Large intestine (tissue), 3 donors: ENCODE measurements at regions not wholly inside any gene's neighbourhood (a gene's known extent, or its start where the extent isn't known, plus 50 kb on each side); places are given as distances from the start of the nearest gene placed in this dataset.

ENCODE experiments used
- DNase-seq, 2 donors: peaks; one replicate each; pipeline versions ENCODE4 v3.0.0 to v3.0.0-alpha.2; 2013
- H3K27ac ChIP-seq: one replicate; pipeline ENCODE4 v1.5.1; 2013; ENCODE audit warnings: low read length
- H3K27me3 ChIP-seq: 2 replicates; pipeline ENCODE4 v1.6.1; 2013; ENCODE audit warnings: low read length; ENCODE audit not compliant: control insufficient read depth, insufficient read depth
- H3K36me3 ChIP-seq: 2 replicates; pipeline ENCODE4 v1.6.1; 2013; ENCODE audit warnings: low read length; ENCODE audit not compliant: control insufficient read depth, insufficient read depth
- H3K4me1 ChIP-seq: one replicate; pipeline ENCODE4 v1.6.1; 2013; ENCODE audit warnings: low read length; ENCODE audit not compliant: control insufficient read depth, insufficient read depth
- H3K4me3 ChIP-seq: one replicate; pipeline ENCODE4 v1.5.1; 2013; ENCODE audit warnings: low read length
- H3K9me3 ChIP-seq: one replicate; pipeline ENCODE4 v1.6.1; 2013; ENCODE audit warnings: mild to moderate bottlenecking, low read depth, low read length, moderate library complexity; ENCODE audit not compliant: control insufficient read depth
- WGBS: methylation state at CpG from one replicate; pipeline ENCODE4 v1.1.5; 2013; ENCODE audit warnings: low lambda C conversion rate; ENCODE audit not compliant: insufficient coverage; 5-methylcytosine and 5-hydroxymethylcytosine counted together

DNA sequence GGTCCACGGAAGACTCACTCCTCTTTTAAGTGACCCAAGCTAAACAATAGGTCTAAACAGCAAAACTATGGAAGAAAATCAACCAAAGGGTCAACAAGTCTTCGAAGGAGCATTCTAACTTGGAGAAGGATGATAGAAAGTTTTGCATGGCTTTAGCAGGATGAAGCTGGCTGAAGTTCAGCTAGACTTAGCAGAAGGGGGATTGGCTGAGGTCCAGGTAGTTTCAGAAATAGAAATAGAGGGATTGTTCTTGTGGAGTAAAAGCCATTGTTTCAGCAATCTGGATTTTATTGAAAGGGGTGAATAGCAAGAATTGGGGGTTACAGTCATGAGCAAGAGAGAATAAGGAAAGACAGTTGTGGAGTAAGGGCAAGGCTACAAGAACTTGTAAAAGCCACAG is 84.7 kb upstream of the TSPAN8 start:
- Histone ChIP-seq H3K27me3 (no peaks in the 10 kb centered on the region), H3K36me3 (no peaks in the 10 kb centered on the region), H3K27ac (no peak overlapping the region), H3K4me3 (no peak overlapping the region), H3K9me3 (no peaks in the 10 kb centered on the region), H3K4me1 (no peaks in the 10 kb centered on the region)
- no peak for DNase-seq
- 67% methylated on average over 1 of the region's 2 CpGs for WGBS

DNA sequence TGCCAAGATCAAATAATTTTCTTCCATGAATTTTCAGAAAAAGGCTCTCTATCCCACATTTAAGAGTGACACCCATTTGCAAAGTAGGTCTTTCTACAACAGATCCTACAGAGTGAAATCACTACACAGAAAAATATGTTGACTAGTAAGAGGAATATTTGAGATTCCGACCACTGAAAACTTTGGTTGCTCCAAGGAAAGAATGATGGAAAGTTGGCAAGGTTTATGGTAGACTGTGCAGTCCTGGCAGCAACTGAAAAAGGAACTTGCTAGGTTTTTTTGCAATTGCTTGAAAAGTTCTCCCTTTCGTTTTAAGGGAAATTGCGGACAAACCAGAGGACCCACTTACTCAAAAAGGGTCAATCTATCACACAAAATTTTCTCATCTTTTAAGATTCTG is 83.1 kb upstream of the TSPAN8 start:
- Histone ChIP-seq H3K9me3 (no peaks in the 10 kb centered on the region), H3K4me1 (no peaks in the 10 kb centered on the region), H3K27me3 (no peaks in the 10 kb centered on the region), H3K27ac (no peak overlapping the region), H3K4me3 (no peak overlapping the region), H3K36me3 (no peaks in the 10 kb centered on the region)
- WGBS, result 100% methylated on average over 1 of the region's 3 CpGs
- DNase-seq, result no peak

DNA sequence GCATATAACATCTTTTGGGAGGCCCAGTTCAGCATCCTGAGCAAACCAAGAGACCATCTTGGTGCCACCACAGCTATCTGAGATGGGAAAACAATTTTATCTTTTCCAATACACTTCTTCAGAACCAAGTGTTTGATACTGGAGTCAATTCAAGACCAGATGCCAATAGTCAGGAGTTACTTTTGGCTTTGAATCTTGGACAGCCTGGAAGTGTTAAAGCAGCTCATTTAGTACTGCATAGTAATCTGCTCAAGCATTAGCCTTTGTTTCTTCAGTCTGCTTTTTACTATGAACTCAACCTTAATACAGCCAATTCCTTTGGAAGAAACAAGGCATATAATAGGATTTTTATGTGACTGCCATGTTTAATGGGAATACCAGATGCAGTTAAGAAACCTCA is 81.9 kb upstream of the TSPAN8 start:
- no peaks in the 10 kb centered on the region for H3K9me3 ChIP-seq
- no peaks in the 10 kb centered on the region for H3K4me1 ChIP-seq
- DNase-seq, result no peak
- H3K27ac ChIP-seq, result no peak overlapping the region
- no peaks in the 10 kb centered on the region for H3K36me3 ChIP-seq
- no peaks in the 10 kb centered on the region for H3K27me3 ChIP-seq
- H3K4me3 ChIP-seq, result no peak overlapping the region

DNA sequence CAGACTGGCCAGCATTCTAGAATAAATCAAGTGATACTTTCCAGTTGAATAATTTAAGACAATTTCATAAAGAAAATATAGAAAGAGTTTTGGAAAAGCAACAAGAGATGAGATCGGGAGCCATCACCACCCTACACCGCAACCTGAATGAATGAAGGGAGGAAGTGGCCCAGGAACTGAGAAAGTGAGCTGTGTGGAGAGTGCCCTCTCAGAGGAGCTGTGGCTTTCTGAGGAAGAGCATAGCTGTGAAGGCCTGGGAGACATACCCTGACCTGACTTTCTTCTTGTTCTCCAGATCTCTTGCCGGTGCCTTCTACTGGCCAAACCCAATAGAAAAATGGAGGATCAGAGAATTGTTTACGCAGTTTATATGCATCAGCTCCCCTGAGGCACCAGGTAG is 79.3 kb upstream of the TSPAN8 start:
- H3K27me3 ChIP-seq, result no peaks in the 10 kb centered on the region
- H3K36me3 ChIP-seq, result no peaks in the 10 kb centered on the region
- DNase-seq, result no peak
- no peaks in the 10 kb centered on the region for H3K4me1 ChIP-seq
- H3K27ac ChIP-seq, result no peak overlapping the region
- H3K9me3 ChIP-seq, result no peaks in the 10 kb centered on the region
- WGBS, result no CpG with 5 or more reads among the region's 4 CpGs
- H3K4me3 ChIP-seq, result no peak overlapping the region

DNA sequence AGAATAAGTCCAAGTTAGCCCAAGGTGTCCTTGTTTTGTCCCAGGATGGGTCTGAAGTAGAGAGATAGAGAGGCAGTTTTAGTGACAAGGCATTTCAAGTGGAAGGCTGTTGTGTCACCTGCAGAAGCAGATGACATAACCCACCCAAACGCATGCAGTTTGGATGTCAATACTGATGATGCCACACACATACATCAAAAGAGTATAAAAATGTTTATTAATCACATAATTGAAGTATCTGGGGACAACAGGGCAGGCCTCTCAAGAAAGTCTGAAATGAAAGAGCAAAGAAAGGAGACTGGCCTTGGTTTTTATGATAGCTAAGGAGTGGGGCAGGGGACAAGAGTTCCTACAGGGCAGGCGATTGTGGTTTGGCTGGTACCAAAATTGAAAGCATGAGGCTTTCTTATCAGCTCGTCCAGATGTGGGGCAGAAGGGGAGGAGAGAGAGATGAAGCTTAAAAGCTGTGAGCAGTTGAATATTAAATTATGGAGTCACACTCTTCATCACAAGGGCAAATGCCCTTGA is 78.4 kb upstream of the TSPAN8 start:
- Histone ChIP-seq H3K27me3 (no peaks in the 10 kb centered on the region), H3K36me3 (no peaks in the 10 kb centered on the region), H3K9me3 (no peaks in the 10 kb centered on the region), H3K4me3 (no peak overlapping the region), H3K4me1 (no peaks in the 10 kb centered on the region), H3K27ac (no peak overlapping the region)
- WGBS, result 50% methylated on average over 1 of the region's 3 CpGs
- no peak for DNase-seq

DNA sequence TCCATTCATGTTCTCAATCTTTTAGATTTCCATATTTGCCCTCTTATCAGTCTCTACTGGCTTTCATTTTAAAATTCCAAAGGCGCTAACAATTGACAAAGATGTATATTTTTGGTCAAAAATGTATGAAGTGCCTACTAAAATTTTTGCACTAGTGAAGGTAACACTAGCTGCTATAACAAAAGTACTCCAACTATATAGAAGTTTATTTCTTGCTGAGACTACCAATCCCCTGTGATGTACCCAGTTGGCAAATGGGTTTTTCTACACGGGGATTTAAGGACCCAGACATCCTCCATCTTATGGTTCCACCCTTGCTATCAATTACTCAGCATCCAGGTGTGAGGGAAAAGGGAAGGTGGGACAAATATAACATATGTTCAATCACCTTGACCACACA is 75.3 kb upstream of the TSPAN8 start:
- no peak for DNase-seq
- no peaks in the 10 kb centered on the region for H3K36me3 ChIP-seq
- no peak overlapping the region for H3K27ac ChIP-seq
- no peaks in the 10 kb centered on the region for H3K27me3 ChIP-seq
- H3K9me3 ChIP-seq, result no peaks in the 10 kb centered on the region
- no peak overlapping the region for H3K4me3 ChIP-seq
- H3K4me1 ChIP-seq, result no peaks in the 10 kb centered on the region
- WGBS, result 100% methylated on average over 1 of the region's 2 CpGs

DNA sequence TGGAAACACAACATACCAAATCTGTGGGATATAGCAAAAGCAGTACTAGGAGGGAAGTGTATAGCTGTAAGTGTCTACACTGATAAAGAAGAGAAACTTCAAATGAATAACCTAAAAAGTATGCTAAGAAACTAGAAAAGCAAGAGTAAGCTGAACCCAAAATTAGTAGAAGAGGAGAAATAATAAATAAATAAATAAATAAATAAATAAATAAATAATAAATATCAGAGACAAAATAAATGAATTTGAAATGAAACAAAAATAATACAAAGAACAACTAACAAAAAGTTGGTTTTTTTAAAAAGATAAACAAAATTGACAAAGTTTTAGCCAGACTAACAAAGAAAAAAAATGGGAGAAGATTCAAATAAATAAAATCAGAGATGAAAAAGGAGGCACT is 72.7 kb upstream of the TSPAN8 start:
- H3K4me3 ChIP-seq, result no peak overlapping the region
- H3K27me3 ChIP-seq, result no peaks in the 10 kb centered on the region
- no peaks in the 10 kb centered on the region for H3K36me3 ChIP-seq
- H3K27ac ChIP-seq, result no peak overlapping the region
- DNase-seq, result no peak
- H3K4me1 ChIP-seq, result no peaks in the 10 kb centered on the region
- no peaks in the 10 kb centered on the region for H3K9me3 ChIP-seq

DNA sequence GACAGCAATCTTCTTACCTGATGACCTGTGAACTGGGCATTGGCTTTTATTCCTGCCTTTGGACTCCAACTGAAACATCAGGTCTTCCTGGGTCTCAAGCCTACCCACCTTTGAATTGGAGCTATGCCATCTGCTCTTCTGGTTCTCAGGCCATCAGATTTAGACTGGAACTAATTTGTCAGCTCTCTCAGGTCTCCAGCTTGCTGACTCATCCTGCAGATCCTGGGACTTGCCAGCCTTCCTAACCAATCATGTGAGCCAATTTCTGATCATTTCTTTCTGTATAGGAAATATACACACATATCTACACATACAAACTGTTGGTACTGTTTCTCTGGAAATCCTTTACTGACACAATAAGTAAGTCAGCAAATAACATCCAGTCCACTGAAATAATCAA is 65.3 kb upstream of the TSPAN8 start:
- no peak for DNase-seq
- Histone ChIP-seq H3K27me3 (no peaks in the 10 kb centered on the region), H3K27ac (no peak overlapping the region), H3K4me1 (no peaks in the 10 kb centered on the region), H3K9me3 (no peaks in the 10 kb centered on the region), H3K36me3 (no peaks in the 10 kb centered on the region), H3K4me3 (no peak overlapping the region)

DNA sequence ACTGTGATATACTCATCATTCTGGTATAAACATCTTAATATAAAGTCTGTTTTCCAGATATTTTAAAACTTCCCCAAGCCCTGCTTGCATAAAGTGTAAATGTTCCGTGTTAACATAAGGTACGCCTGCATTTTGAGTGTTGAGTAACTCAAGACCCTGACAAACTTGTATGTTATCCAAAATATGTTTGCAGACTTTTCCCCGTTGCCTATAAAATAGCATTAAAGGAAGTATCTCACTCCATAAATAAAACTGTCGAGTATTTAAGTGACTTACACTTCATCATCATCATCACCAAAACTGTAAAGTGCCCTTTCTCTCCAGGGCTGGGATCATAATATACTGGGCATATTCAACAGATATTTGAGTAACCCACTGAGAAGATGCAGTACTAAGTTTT is 64.6 kb upstream of the TSPAN8 start:
- 93% methylated on average over 2 of the region's 4 CpGs for WGBS
- DNase-seq, result no peak
- H3K9me3 ChIP-seq, result no peaks in the 10 kb centered on the region

DNA sequence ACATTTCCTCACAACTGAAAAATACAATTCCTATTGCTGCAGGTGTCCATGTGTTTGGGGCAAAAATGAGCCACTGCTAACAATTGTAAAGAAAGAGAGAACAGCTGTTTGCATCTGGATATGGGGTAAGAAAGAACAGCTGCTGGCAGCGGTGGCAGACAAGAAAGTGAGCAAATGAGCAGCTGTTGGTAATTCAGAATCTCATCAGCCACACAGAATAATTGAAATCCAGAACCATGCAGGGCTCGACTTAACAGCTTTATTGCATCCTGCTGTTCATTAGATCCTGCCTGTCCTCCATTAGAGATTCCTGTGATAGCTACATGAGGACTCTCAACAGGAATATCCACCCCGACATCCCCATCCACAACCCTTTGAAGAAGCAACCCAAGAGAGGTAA is 62.5 kb upstream of the TSPAN8 start:
- Histone ChIP-seq H3K4me3 (no peak overlapping the region), H3K27ac (no peak overlapping the region), H3K27me3 (no peaks in the 10 kb centered on the region), H3K4me1 (peaks cover 13% of the 10 kb centered on the region), H3K9me3 (no peaks in the 10 kb centered on the region), H3K36me3 (no peaks in the 10 kb centered on the region)
- no CpG with 5 or more reads among the region's 3 CpGs for WGBS
- no peak for DNase-seq

More for the DNA sequence above, 64.6 kb upstream of the TSPAN8 start:
- no peak overlapping the region for H3K4me3 ChIP-seq
- H3K27me3 ChIP-seq, result no peaks in the 10 kb centered on the region
- peaks cover under 1% of the 10 kb centered on the region for H3K4me1 ChIP-seq
- H3K27ac ChIP-seq, result no peak overlapping the region
- no peaks in the 10 kb centered on the region for H3K36me3 ChIP-seq

DNA sequence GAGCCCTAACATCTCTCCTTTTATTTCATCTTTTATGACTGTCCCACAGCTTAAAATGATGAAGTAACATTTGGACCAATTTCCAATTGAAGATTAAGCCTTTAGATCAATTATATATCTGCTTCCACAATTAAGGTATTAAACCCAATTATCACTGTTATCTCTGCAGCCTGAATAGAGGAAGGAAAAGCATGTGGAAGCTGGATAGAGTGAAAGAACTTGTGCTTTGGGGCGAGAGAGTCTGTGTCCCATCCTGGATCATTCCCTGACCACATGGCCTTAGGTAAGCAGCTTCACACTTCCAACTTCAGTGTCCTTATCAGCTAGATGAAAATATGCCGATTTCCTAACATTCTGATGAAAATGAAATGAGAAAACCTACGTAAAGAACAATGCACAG is 61.4 kb upstream of the TSPAN8 start:
- H3K4me1 ChIP-seq, result peaks cover 16% of the 10 kb centered on the region
- DNase-seq, result no peak
- H3K27me3 ChIP-seq, result no peaks in the 10 kb centered on the region
- no CpG with 5 or more reads among the region's 3 CpGs for WGBS
- H3K9me3 ChIP-seq, result no peaks in the 10 kb centered on the region
- H3K27ac ChIP-seq, result no peak overlapping the region
- H3K36me3 ChIP-seq, result no peaks in the 10 kb centered on the region
- H3K4me3 ChIP-seq, result no peak overlapping the region
